Fibroblast of the aortic adventitia (primary cell): ENCODE measurements at regions not wholly inside any gene's neighbourhood (a gene's known extent, or its start where the extent isn't known, plus 50 kb on each side); places are given as distances from the start of the nearest gene placed in this dataset.

Experiments
- DNase-seq: peaks from one replicate; pipeline ENCODE4 v3.0.0-alpha.2; 2010; ENCODE audit warnings: low read depth
- H3K4me3 ChIP-seq: 2 replicates; pipeline ENCODE4 v1.5.1; 2011; ENCODE audit warnings: low read depth, mild to moderate bottlenecking, control low read depth, low read length, moderate library complexity
- CTCF ChIP-seq: IDR thresholded peaks from 2 replicates; pipeline ENCODE4 v1.5.1; 2011; ENCODE audit warnings: mild to moderate bottlenecking, low read length, control low read depth, inconsistent platforms; ENCODE audit not compliant: insufficient read depth

DNA sequence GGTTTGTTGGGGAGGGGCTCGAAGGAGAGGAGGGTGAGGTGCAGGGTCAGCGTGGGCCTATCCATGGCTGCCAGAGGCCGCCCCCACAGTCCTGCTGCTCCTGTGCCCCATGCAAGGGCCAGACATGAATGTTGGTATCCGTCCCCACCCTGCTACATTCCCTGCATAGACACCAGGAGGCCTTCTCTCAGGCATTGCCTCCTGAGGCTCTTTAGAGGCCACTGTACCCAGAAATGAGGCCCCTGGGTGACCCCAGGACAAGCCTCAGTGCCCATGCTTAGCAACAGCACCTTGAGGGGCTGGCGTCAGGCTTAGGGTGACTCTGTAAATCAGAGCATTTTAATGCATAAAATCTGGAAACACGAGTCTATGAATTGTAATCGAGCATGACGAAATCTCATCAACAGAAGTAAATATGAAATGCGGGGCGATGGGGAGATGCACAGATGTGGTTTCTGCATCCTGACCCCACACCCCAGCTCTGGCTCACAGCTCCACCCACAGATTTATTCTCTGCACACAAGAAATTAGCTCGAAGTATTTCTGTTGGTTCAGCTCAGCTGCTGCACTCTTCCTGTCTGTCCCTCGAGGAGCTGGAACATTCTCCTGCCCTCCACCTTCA, 124.0 kb upstream of the CSF3R start:
- no peak overlapping the region for H3K4me3 ChIP-seq
- TF ChIP-seq CTCF, result no peak
- no peak for DNase-seq

DNA sequence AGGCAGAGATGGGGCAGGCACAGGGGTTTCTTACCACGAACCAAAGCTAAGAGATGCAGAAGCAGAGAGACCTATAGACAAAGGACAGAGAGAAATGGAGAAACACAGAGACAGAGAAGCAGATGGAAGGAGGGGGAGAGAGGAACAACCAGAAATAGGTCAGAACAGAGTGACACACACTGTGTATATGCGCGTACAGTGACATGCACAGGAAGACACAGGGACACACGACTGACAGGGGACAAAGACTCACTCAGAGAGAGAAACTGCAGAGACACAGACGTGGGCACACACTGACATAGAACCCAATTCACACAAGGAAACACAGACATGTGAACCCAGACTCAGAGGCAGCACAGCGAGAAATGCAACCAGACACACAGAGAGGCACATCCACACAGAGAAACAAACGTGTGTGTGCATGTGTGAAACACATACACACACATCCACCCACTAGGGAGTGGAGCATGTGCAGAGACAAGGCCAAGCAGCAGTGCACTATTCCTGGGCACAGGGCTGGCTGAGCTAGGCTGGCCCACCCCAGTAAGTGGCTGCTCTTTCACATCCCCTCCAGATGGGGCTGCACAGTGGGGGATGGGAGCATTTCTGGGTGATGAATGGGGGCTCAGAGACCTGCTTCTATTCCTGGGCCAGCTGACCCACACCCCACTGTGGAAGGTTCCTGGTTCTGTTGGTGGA, 123.4 kb upstream of the CSF3R start:
- no peak for DNase-seq
- no peak for TF ChIP-seq CTCF
- no peak overlapping the region for H3K4me3 ChIP-seq

DNA sequence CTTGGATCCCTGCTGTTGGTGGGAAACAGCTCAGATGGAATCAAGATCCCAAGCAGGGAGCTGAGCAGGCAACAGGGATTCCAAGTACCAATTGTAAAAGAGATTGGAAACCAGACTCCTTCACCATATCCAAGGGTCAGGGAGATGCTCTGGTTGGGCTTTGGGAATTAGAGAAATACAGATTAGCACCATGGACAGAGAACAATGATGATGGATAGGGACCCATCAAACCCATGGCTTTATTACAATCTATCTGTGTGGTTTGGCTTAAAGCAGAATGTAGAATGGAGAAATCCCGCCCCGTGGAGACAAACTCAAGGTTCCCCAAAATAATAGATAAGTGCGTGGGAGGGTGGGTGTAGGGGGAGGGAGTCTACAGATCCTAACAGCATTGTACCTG, 120.7 kb upstream of the CSF3R start:
- no peak for TF ChIP-seq CTCF
- no peak overlapping the region for H3K4me3 ChIP-seq
- no peak for DNase-seq

- H3K4me3 ChIP-seq, result no peak overlapping the region
- no peak for DNase-seq
- no peak for TF ChIP-seq CTCF
These were observed 119.5 kb upstream of the CSF3R start for GRCh38 chr1:36602184-36602583.

DNA sequence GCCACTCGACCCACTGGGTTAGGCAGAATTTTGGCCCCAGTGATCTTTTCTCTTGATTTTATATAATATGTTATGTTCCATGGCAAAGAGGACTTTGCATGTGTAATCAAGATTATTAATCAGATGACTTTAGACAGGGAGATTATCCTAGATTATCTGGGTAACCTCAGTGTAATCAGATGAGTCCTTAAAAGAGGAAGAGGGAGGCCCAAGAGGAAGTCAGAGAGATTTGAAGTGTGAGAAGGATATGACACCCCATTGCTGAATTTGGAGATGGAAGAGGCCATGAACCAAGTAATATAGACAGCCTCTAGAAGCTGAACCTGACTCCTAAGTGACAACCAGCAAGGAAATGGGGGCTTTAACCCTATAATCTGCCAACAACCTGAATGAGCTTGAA, 117.1 kb upstream of the CSF3R start:
- no peak for DNase-seq
- TF ChIP-seq CTCF, result no peak
- no peak overlapping the region for H3K4me3 ChIP-seq

GRCh38 chr1:36597514-36597913, 114.8 kb upstream of the CSF3R start:
- no peak for TF ChIP-seq CTCF
- no peak for DNase-seq

More at GRCh38 chr1:36597514-36597913, 114.8 kb upstream of the CSF3R start:
- no peak overlapping the region for H3K4me3 ChIP-seq
